WERI-Rb-1 (cell line): ENCODE measurements at regions not wholly inside any gene's neighbourhood (a gene's known extent, or its start where the extent isn't known, plus 50 kb on each side); places are given as distances from the start of the nearest gene placed in this dataset.

ENCODE experiments used
- DNase-seq: peaks from one replicate; pipeline ENCODE4 v3.0.0-alpha.2; 2020
- H3K27ac ChIP-seq: fragments of 250-450 bp; sonication (Bioruptor Pico); 2 replicates; pipeline ENCODE4 v1.5.1; 2020; ENCODE audit warnings: mild to moderate bottlenecking, moderate library complexity
- H3K27me3 ChIP-seq: fragments of 250-450 bp; sonication (Bioruptor Pico); 2 replicates; pipeline ENCODE4 v1.5.1; 2021; ENCODE audit warnings: mild to moderate bottlenecking, low read depth, moderate library complexity; ENCODE audit not compliant: insufficient read depth, severe bottlenecking
- H3K36me3 ChIP-seq: fragments of 250-450 bp; sonication (Bioruptor Pico); 2 replicates; pipeline ENCODE4 v1.5.1; 2020; ENCODE audit warnings: mild to moderate bottlenecking, moderate library complexity
- H3K4me3 ChIP-seq: 2 replicates; pipeline ENCODE4 v1.5.1; 2011; ENCODE audit warnings: low read depth, mild to moderate bottlenecking, control low read depth, low read length
- H3K9me3 ChIP-seq: fragments of 250-450 bp; sonication (Bioruptor Pico); 2 replicates; pipeline ENCODE4 v1.5.1; 2021; ENCODE audit warnings: mild to moderate bottlenecking, moderate library complexity; ENCODE audit not compliant: severe bottlenecking
- TF ChIP-seq, protein P1 (sequence below): IDR thresholded peaks from 2 replicates; pipeline ENCODE4 v1.5.1; 2011; ENCODE audit warnings: low read depth, mild to moderate bottlenecking, control low read depth, inconsistent platforms, low read length

DNA sequence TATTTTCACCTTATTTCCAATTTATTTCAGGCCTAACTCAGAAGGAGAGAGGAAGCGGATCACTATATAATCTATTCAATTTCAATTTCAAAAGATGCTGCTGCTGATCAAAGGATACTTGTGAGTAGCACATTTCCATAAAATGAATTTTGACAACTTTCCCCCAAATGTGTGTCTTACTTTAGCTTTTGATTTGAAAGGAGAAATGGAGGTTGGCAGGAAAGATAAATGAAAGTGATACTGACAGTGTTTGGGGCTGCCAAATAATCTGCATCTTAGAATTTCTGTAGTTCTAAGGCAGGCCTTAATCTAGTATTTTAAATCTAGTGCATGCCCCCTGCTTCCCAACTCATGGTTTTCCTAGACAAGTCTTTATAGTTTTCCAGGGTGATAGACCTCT is 535.4 kb downstream of the DOK5 start:
- TF ChIP-seq, protein P1, sequence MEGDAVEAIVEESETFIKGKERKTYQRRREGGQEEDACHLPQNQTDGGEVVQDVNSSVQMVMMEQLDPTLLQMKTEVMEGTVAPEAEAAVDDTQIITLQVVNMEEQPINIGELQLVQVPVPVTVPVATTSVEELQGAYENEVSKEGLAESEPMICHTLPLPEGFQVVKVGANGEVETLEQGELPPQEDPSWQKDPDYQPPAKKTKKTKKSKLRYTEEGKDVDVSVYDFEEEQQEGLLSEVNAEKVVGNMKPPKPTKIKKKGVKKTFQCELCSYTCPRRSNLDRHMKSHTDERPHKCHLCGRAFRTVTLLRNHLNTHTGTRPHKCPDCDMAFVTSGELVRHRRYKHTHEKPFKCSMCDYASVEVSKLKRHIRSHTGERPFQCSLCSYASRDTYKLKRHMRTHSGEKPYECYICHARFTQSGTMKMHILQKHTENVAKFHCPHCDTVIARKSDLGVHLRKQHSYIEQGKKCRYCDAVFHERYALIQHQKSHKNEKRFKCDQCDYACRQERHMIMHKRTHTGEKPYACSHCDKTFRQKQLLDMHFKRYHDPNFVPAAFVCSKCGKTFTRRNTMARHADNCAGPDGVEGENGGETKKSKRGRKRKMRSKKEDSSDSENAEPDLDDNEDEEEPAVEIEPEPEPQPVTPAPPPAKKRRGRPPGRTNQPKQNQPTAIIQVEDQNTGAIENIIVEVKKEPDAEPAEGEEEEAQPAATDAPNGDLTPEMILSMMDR = no peak
- Histone ChIP-seq H3K4me3 (no peak overlapping the region), H3K9me3 (no peaks in the 10 kb centered on the region), H3K27me3 (peaks cover 56% of the 10 kb centered on the region), H3K36me3 (no peaks in the 10 kb centered on the region), H3K27ac (no peak overlapping the region)
- DNase-seq = no peak

DNA sequence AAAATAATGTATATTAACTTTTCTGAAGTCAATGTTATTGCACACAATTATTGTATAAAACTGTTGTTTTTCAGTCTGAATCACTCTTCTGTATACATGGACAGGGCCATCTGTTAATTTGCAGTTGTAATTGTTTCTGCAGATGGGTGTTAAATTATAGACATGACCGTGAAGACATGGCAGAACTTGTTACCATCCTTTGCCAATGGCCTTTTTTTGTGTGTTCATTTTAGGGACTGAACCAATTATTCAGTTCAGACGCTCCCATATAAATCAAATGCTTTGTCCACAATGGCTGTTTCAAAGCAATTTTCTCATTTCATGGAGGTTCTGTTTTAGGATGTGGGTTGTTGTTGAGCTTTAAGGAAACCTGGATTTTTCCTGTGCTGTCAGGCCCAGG is 533.7 kb downstream of the DOK5 start:
- no peaks in the 10 kb centered on the region for H3K9me3 ChIP-seq
- no peak overlapping the region for H3K4me3 ChIP-seq
- H3K27me3 ChIP-seq = peaks cover 58% of the 10 kb centered on the region
- no peaks in the 10 kb centered on the region for H3K36me3 ChIP-seq
- no peak for DNase-seq
- H3K27ac ChIP-seq = no peak overlapping the region
- TF ChIP-seq, protein P1 = no peak

DNA sequence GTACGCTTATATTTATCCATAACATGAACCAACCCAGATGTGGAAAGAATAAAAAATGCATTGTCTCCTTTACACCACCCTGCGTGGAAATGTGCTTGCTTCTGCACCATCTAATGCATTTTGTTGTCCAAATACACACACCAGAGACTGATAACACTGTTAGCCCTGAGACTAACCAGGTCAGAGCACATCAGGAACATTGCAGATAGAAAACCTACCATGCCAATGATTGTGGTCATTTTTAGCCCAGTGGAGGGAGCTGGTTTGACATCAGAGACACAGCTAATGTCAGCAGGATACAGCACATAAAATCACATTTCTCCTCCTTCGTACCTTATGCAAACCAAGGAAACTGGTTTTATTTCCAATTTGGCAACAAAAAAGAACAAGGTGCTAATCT is 528.7 kb downstream of the DOK5 start:
- H3K9me3 ChIP-seq = no peaks in the 10 kb centered on the region
- H3K27me3 ChIP-seq = peaks cover 77% of the 10 kb centered on the region
- TF ChIP-seq, protein P1 = no peak
- no peak overlapping the region for H3K4me3 ChIP-seq
- H3K36me3 ChIP-seq = no peaks in the 10 kb centered on the region
- no peak for DNase-seq
- H3K27ac ChIP-seq = no peak overlapping the region

DNA sequence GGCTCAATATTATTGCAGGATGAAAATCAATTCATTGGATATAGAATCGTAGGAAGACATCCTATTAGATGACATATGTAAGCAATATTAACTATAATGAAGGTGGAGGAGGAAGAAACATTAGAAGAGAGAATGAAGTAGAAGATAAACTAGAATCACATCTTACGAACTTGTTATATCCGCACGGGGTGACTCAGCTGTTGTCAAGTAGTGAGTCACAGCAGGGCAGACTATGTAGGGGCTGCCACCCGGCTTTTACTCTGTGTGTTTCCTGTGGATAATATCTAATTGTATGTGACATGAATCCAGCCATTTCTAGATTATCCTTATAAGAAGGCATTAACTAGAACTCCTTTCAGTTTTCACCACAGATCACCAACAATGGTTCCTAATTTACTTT is 520.2 kb downstream of the DOK5 start:
- no peaks in the 10 kb centered on the region for H3K9me3 ChIP-seq
- TF ChIP-seq, protein P1 = no peak
- no peak overlapping the region for H3K27ac ChIP-seq
- H3K4me3 ChIP-seq = no peak overlapping the region
- DNase-seq = no peak
- H3K36me3 ChIP-seq = no peaks in the 10 kb centered on the region
- peaks cover 41% of the 10 kb centered on the region for H3K27me3 ChIP-seq

DNA sequence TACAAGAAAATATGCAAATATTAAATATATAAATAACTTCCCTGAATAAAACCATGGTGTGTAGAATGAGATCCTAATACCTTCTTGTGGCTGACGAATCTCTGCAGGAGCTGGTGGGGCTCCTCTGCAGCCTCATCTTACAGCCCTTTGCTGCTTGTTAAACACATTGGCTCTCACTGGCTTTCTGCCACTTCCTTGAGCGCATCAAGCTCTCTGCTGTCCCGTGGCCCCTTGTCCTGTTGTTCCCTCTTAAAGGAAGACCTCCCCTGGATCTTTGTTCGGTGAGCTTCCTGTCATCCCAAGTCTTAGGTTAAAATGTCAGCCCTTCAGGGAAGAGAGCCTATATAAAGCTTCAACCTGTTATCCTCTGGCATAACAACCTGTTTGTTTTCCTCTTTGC is 519.6 kb downstream of the DOK5 start:
- Histone ChIP-seq H3K4me3 (no peak overlapping the region), H3K27me3 (peaks cover 35% of the 10 kb centered on the region), H3K9me3 (no peaks in the 10 kb centered on the region), H3K27ac (no peak overlapping the region), H3K36me3 (no peaks in the 10 kb centered on the region)
- TF ChIP-seq, protein P1 = no peak
- DNase-seq = no peak

DNA sequence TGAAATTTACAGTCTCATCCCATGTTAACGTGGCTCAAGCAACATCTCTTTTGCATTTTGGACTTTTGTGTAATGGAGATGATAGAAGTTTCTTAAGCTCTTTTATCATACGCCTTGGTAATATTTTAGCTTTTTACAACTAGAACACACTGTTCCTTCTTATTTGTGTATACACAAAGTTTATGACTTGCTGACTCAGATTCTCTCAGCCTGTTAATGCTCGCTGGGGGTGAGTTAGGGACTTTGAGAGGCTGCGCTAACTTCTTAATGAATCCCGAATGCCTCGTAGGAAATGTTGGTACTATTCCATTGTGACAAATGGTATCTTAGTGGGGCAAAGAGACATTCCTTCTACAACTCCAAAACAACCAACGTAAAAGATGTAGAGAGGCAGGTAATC is 509.7 kb downstream of the DOK5 start:
- no peaks in the 10 kb centered on the region for H3K36me3 ChIP-seq
- DNase-seq = no peak
- peaks cover 44% of the 10 kb centered on the region for H3K27me3 ChIP-seq
- H3K27ac ChIP-seq = no peak overlapping the region
- TF ChIP-seq, protein P1 = no peak
- H3K4me3 ChIP-seq = no peak overlapping the region
- H3K9me3 ChIP-seq = no peaks in the 10 kb centered on the region
